GM12891 (cell line): ENCODE measurements at regions not wholly inside any gene's neighbourhood (a gene's known extent, or its start where the extent isn't known, plus 50 kb on each side); places are given as distances from the start of the nearest gene placed in this dataset.

Source experiments
- POLR2A ChIP-seq: IDR thresholded peaks from 2 replicates; pipeline ENCODE4 v1.6.1; 2011; ENCODE audit warnings: low read depth, low read length, control low read depth
- POLR2AphosphoS5 ChIP-seq: IDR thresholded peaks from 2 replicates; pipeline ENCODE4 v1.6.1; 2011; ENCODE audit warnings: low read depth, low read length, control low read depth
- POU2F2 ChIP-seq: IDR thresholded peaks from 2 replicates; pipeline ENCODE4 v1.6.1; 2011; ENCODE audit warnings: low read depth, mild to moderate bottlenecking, control low read depth, low read length, moderate library complexity
- TAF1 ChIP-seq: IDR thresholded peaks from 2 replicates; pipeline ENCODE4 v1.6.1; 2011; ENCODE audit warnings: low read depth, low read length, control low read depth

GRCh38 chr10:44196008-44196320, 188.9 kb downstream of the CXCL12 start:
- TF ChIP-seq POLR2A: no peak
- no peak for TF ChIP-seq POLR2AphosphoS5
- no peak for TF ChIP-seq TAF1
- no peak for TF ChIP-seq POU2F2
